Choroid plexus epithelial cell (primary cell): ENCODE measurements at regions not wholly inside any gene's neighbourhood (a gene's known extent, or its start where the extent isn't known, plus 50 kb on each side); places are given as distances from the start of the nearest gene placed in this dataset.

Experiments
- DNase-seq: peaks from one replicate; pipeline ENCODE4 v3.0.0-alpha.2; 2010; ENCODE audit warnings: low read depth
- H3K4me3 ChIP-seq: 2 replicates; pipeline ENCODE4 v1.5.1; 2011; ENCODE audit warnings: low read depth, mild to moderate bottlenecking, control low read depth, low read length, moderate library complexity
- TF ChIP-seq, protein P1 (sequence below): conservative IDR thresholded peaks from 2 replicates; pipeline ENCODE4 v1.5.1; 2011; ENCODE audit warnings: low read depth, mild to moderate bottlenecking, control low read depth, inconsistent platforms, low read length, moderate library complexity

DNA sequence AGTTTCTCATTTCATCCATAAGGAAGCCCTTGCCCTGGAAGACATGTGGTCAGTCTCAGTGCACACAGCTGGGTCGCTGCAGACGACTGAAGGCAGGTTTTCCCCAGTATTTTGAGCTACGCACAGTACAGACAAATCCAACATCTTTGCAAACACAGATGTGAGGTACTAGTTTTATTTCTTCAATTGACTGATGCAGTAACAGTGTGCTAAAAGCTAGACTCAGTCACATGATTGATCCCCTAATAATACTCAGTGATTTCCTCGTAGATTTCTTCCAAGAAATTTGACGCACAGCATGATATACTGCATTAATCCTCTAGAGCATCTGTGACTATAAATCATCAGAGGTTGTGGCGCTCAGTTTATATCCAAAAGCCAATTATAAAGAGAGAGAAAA lies 346.1 kb downstream of the DIRAS2 start:
- TF ChIP-seq, protein P1, sequence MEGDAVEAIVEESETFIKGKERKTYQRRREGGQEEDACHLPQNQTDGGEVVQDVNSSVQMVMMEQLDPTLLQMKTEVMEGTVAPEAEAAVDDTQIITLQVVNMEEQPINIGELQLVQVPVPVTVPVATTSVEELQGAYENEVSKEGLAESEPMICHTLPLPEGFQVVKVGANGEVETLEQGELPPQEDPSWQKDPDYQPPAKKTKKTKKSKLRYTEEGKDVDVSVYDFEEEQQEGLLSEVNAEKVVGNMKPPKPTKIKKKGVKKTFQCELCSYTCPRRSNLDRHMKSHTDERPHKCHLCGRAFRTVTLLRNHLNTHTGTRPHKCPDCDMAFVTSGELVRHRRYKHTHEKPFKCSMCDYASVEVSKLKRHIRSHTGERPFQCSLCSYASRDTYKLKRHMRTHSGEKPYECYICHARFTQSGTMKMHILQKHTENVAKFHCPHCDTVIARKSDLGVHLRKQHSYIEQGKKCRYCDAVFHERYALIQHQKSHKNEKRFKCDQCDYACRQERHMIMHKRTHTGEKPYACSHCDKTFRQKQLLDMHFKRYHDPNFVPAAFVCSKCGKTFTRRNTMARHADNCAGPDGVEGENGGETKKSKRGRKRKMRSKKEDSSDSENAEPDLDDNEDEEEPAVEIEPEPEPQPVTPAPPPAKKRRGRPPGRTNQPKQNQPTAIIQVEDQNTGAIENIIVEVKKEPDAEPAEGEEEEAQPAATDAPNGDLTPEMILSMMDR, result no peak
- DNase-seq, result no peak
- H3K4me3 ChIP-seq, result no peak overlapping the region

DNA sequence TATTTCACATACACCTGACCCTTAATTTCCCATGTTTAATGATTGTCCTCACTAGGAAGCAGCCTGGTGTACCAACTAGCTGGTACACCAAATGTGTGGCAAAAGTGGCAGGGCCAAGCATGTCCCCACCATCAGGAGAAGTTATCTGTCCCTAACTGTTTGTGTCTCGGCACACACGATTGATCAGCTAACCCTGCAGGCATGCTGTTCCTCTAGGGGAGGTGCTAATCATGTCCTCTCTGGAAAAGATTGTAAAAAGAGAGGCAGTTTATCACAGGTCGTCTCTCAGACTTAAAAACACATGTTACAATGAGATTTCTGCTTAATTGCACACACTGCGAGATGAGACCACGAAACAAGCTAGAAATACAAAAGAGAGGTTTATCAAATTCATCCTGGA lies 342.7 kb downstream of the DIRAS2 start:
- DNase-seq, result no peak
- no peak overlapping the region for H3K4me3 ChIP-seq
- TF ChIP-seq, protein P1, result no peak

DNA sequence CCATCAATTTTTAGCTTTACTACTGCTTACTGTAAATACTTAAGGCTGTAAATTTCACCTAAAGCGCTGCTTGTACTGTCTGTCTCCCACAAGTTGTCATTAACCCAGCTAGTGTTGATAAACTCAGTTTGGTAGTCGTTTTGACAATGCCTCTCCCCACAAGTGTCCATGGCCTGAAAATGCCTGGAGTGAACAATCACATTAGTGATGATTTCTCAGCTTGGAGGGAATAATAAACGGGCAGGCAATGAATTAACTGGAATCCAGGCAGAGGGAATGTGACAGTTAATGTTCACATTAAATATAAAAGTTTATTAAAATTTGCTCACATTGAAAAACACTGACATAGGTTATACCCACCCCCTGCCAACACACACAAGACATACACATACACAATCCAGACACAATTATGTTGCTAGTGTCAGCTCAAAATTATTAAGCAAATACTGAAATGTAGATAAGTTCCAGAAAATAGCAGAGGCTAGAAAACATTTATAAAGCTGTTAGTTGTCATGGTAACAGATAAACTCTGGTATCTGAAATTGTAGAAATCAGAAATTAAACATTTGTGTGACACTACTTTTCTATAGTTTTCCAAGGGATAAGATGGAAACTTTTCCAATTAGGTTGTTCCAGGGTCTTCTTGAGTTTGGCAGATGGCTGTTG lies 341.9 kb downstream of the DIRAS2 start:
- no peak overlapping the region for H3K4me3 ChIP-seq
- DNase-seq, result peak; percentile 6
- TF ChIP-seq, protein P1, result no peak

DNA sequence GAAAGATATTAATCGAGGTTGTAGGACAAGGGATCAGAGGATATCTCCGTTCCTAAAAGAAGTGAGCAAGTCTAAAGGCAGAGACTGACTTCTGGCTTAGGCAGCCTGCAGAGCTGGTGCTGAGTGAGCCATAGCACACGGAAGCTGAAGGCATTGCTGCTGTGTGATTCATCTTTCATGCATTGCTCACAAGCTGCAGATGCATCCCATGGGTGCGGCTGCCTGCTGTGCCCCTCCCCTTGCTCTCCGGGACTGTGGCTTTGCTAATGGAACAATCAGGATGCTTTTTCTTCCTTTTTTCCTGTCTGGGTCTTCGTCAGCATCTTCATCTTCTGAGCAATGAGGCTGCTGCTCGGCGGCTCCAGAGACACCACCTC lies 341.4 kb downstream of the DIRAS2 start:
- no peak overlapping the region for H3K4me3 ChIP-seq
- DNase-seq, result peak; percentile 95
- TF ChIP-seq, protein P1, result peak; percentile 18

DNA sequence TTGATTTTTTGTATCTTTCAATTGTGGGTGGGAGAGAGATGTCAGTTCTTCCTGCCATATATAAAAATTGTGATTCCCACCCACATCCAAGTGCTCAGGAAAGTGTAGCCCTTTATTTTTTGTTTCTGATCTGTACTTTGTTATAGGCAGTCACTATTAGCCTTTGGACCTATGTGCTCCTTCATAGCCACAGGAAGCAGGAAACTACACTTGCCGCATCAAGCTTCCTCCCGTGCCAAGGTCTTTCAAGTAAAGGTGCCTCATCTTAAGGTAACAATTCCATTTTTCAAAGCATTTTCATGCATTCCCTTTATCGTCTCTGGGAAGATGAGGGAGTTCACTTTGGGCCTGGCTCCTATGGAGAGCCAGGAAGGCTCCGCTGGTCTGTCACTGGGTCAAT lies 339.0 kb downstream of the DIRAS2 start:
- H3K4me3 ChIP-seq, result no peak overlapping the region
- TF ChIP-seq, protein P1, result no peak
- DNase-seq, result no peak

DNA sequence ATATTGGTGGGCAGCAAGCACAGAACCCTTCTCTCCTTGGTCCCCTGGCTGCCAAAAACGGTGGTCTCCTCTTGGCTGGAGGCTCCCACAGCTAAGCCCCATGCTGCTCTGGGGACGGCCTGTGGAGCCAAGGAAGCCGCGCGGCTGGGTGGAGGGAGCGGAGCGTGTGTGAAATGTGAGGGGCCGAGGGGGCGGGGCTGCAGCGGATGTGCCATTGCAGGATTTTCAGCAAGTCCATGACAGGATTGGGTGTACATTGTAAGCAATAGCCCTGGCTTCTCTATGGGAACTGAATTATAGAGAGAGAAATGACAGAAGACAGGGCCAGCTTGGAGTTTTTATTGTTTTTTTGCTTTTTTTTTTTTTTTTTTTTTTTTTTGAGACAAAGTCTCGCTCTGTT lies 336.5 kb downstream of the DIRAS2 start:
- no peak overlapping the region for H3K4me3 ChIP-seq
- no peak for DNase-seq
- TF ChIP-seq, protein P1, result no peak

DNA sequence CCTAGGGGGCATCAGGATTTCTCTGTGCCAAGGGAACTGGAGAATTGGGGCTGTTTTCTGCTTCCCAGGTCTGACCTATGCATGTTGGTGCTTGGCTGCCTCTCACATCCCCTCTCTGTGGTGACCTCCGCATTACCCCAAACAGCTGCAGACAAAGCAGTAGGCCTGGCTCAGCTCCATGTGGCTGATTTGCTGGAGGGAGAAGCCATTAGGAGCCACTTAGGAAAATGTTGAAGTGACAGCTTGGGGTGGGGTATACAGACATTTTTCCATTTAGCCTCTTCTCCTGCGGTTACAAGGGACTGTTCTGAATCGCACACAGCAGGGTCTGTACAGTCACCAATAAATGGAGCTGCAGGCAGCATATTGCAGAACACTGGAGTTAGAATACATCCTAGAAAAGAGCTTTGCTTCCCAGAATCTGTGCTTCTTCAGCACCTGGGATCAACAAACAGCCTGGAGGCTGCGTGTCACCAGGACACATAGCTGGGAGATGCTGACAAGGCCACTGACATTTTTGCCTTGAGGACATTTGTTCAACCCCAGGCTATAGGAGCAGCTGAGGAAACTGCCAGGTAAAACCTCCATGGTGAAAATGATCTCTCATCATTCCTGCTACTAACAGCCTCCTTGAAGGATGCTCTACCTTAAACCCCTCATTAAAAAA lies 335.3 kb downstream of the DIRAS2 start:
- peak; percentile 14 for DNase-seq

More for the DNA sequence above, 335.3 kb downstream of the DIRAS2 start:
- TF ChIP-seq, protein P1, result no peak
- no peak overlapping the region for H3K4me3 ChIP-seq
